HG02642 (cell line): ENCODE measurements at regions not wholly inside any gene's neighbourhood (a gene's known extent, or its start where the extent isn't known, plus 50 kb on each side); places are given as distances from the start of the nearest gene placed in this dataset.
"Not testable (repeated sequence)": the region's sequence is repeated elsewhere in the genome, so short reads cannot be mapped to it uniquely, and the experiment has no call there.

Experiments used
- ATAC-seq: cut with Tn5 transposase; IDR thresholded peaks from one replicate; pipeline ENCODE4 v1.9.1; 2021; ENCODE audit warnings: mild to moderate bottlenecking; ENCODE audit not compliant: unreplicated experiment, poor library complexity

GRCh38 chr3:191727338-191727737, 266.4 kb downstream of the PYDC2 start:
- ATAC-seq, result no peak

GRCh38 chr3:191728186-191728585, 267.2 kb downstream of the PYDC2 start:
- no peak for ATAC-seq

GRCh38 chr3:191737742-191738141, 276.8 kb downstream of the PYDC2 start:
- ATAC-seq, result no peak

GRCh38 chr3:191740712-191741111, 279.7 kb downstream of the PYDC2 start:
- ATAC-seq, result no peak

- not testable (repeated sequence) for ATAC-seq
These were observed 280.9 kb downstream of the PYDC2 start for GRCh38 chr3:191741847-191742350.

GRCh38 chr3:191743283-191743682, 282.3 kb downstream of the PYDC2 start:
- ATAC-seq, result no peak

GRCh38 chr3:191750618-191751017, 289.7 kb downstream of the PYDC2 start:
- no peak for ATAC-seq

GRCh38 chr3:191753196-191753595, 292.2 kb downstream of the PYDC2 start:
- ATAC-seq, result no peak

GRCh38 chr3:191761906-191762305, 300.9 kb downstream of the PYDC2 start:
- ATAC-seq, result no peak

GRCh38 chr3:191762323-191762960, 301.5 kb downstream of the PYDC2 start:
- no peak for ATAC-seq

- no peak for ATAC-seq
These were observed 307.5 kb downstream of the PYDC2 start for GRCh38 chr3:191768421-191768820.

GRCh38 chr3:191770541-191770940, 309.6 kb downstream of the PYDC2 start:
- no peak for ATAC-seq

GRCh38 chr3:191774485-191774884, 313.5 kb downstream of the PYDC2 start:
- no peak for ATAC-seq

GRCh38 chr3:191775451-191776233, 314.7 kb downstream of the PYDC2 start:
- no peak for ATAC-seq

GRCh38 chr3:191781044-191781443, 320.1 kb downstream of the PYDC2 start:
- no peak for ATAC-seq

GRCh38 chr3:191783024-191783423, 322.1 kb downstream of the PYDC2 start:
- ATAC-seq, result no peak

- no peak for ATAC-seq
These were observed 330.0 kb downstream of the PYDC2 start for GRCh38 chr3:191790934-191791333.

GRCh38 chr3:191792580-191792979, 331.6 kb downstream of the PYDC2 start:
- ATAC-seq, result no peak

GRCh38 chr3:191795196-191795595, 334.2 kb downstream of the PYDC2 start:
- no peak for ATAC-seq

- no peak for ATAC-seq
These were observed 336.3 kb downstream of the PYDC2 start for GRCh38 chr3:191797271-191797670.

GRCh38 chr3:191802671-191803070, 341.7 kb downstream of the PYDC2 start:
- no peak for ATAC-seq

- no peak for ATAC-seq
These were observed 344.0 kb downstream of the PYDC2 start for GRCh38 chr3:191804935-191805334.
